Adrenal gland (tissue), 5 donors: ENCODE measurements at regions not wholly inside any gene's neighbourhood (a gene's known extent, or its start where the extent isn't known, plus 50 kb on each side); places are given as distances from the start of the nearest gene placed in this dataset.

Source experiments
- CTCF ChIP-seq, 6 experiments: fragments of 450-650 bp in 4 of 6; fragments of 200-600 bp in 2 of 6; sonication (generic) in 1 of 6; IDR thresholded peaks; 1 replicate in 5 of 6; 2 replicates in 1 of 6; pipeline versions ENCODE4 v1.5.1 to v1.8.0; 2016 to 2021; ENCODE audit warnings: antibody characterized with exemption in 6 of 6, mild to moderate bottlenecking in 2 of 6, moderate library complexity in 1 of 6
- POLR2A ChIP-seq, 2 donors: fragments of 450-650 bp; IDR thresholded peaks; one replicate each; pipeline ENCODE4 v1.6.1; 2017; ENCODE audit warnings: antibody characterized with exemption in 2 of 2, mild to moderate bottlenecking in 2 of 2, moderate library complexity in 1 of 2
- donor health status: DM: no; HTN: no; CAD: no.

- TF ChIP-seq CTCF (IDR thresholded peaks at IDR 0.05): no peak
- TF ChIP-seq POLR2A (IDR thresholded peaks at IDR 0.05): no peak
Measured at GRCh38 chr16:73717266-73717974, 579.2 kb upstream of the PSMD7 start.
